Thoracic aorta (tissue), 2 donors: ENCODE measurements at regions not wholly inside any gene's neighbourhood (a gene's known extent, or its start where the extent isn't known, plus 50 kb on each side); places are given as distances from the start of the nearest gene placed in this dataset.

Experiments
- ATAC-seq: fragments of 150-250 bp; one replicate; pipeline ENCODE4 v1.8.0; 2017; ENCODE audit warnings: low read depth; ENCODE audit not compliant: insufficient number of reproducible peaks, low FRiP score
- DNase-seq: peaks from one replicate; pipeline ENCODE4 v3.0.0-alpha.2; 2020; ENCODE audit warnings: low spot score
- H3K27ac ChIP-seq, 2 donors: fragments of 200-600 bp; sonication (generic); 1 replicate in 1 of 2; 2 replicates in 1 of 2; pipeline ENCODE4 v1.5.1; 2016; ENCODE audit warnings: mild to moderate bottlenecking in 2 of 2, moderate library complexity in 2 of 2
- H3K27me3 ChIP-seq: fragments of 200-600 bp; sonication (generic); replicated peaks from 2 replicates; pipeline ENCODE4 v1.6.0; 2016; ENCODE audit warnings: mild to moderate bottlenecking; ENCODE audit not compliant: insufficient read depth
- H3K36me3 ChIP-seq: fragments of 200-600 bp; sonication (generic); one replicate; pipeline ENCODE4 v1.5.1; 2016
- H3K4me1 ChIP-seq, 2 donors: fragments of 200-600 bp; sonication (generic); 1 replicate in 1 of 2; 2 replicates in 1 of 2; pipeline versions ENCODE4 v1.5.1 to v1.6.0; 2016; ENCODE audit warnings: low read depth in 2 of 2, mild to moderate bottlenecking in 1 of 2; ENCODE audit not compliant: control insufficient read depth in 1 of 2
- H3K4me3 ChIP-seq: fragments of 200-600 bp; sonication (generic); 2 replicates; pipeline ENCODE4 v1.5.1; 2016; ENCODE audit warnings: mild to moderate bottlenecking
- H3K9me3 ChIP-seq: fragments of 200-600 bp; sonication (generic); 2 replicates; pipeline ENCODE4 v1.5.1; 2016
- TF ChIP-seq, protein P1 (sequence below): fragments of 200-600 bp; sonication (generic); IDR thresholded peaks from one replicate; pipeline ENCODE4 v1.5.1; 2019; ENCODE audit warnings: antibody characterized with exemption

GRCh38 chr14:36083317-36083716, 93.2 kb downstream of the PTCSC3 start:
- no peak overlapping the region for H3K27ac ChIP-seq
- no peaks in the 10 kb centered on the region for H3K9me3 ChIP-seq
- no peaks in the 10 kb centered on the region for H3K27me3 ChIP-seq
- H3K36me3 ChIP-seq = no peaks in the 10 kb centered on the region
- no peak overlapping the region for H3K4me3 ChIP-seq
- DNase-seq = no peak
- TF ChIP-seq, protein P1, sequence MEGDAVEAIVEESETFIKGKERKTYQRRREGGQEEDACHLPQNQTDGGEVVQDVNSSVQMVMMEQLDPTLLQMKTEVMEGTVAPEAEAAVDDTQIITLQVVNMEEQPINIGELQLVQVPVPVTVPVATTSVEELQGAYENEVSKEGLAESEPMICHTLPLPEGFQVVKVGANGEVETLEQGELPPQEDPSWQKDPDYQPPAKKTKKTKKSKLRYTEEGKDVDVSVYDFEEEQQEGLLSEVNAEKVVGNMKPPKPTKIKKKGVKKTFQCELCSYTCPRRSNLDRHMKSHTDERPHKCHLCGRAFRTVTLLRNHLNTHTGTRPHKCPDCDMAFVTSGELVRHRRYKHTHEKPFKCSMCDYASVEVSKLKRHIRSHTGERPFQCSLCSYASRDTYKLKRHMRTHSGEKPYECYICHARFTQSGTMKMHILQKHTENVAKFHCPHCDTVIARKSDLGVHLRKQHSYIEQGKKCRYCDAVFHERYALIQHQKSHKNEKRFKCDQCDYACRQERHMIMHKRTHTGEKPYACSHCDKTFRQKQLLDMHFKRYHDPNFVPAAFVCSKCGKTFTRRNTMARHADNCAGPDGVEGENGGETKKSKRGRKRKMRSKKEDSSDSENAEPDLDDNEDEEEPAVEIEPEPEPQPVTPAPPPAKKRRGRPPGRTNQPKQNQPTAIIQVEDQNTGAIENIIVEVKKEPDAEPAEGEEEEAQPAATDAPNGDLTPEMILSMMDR = no peak
- ATAC-seq = no peak
- no peaks in the 10 kb centered on the region for H3K4me1 ChIP-seq

- Histone ChIP-seq H3K9me3 (no peaks in the 10 kb centered on the region), H3K4me3 (no peak overlapping the region), H3K27ac (no peak overlapping the region), H3K36me3 (no peaks in the 10 kb centered on the region), H3K27me3 (no peaks in the 10 kb centered on the region), H3K4me1 (no peaks in the 10 kb centered on the region)
- no peak for DNase-seq
- no peak for ATAC-seq
- TF ChIP-seq, protein P1 = no peak
Measured at GRCh38 chr14:36078080-36078479, 98.4 kb downstream of the PTCSC3 start.

GRCh38 chr14:36076197-36076596, 100.3 kb downstream of the PTCSC3 start:
- Histone ChIP-seq H3K4me3 (no peak overlapping the region), H3K27ac (no peak overlapping the region), H3K9me3 (no peaks in the 10 kb centered on the region), H3K27me3 (no peaks in the 10 kb centered on the region), H3K4me1 (no peaks in the 10 kb centered on the region), H3K36me3 (no peaks in the 10 kb centered on the region)
- ATAC-seq (no peak), DNase-seq (no peak)
- TF ChIP-seq, protein P1 = no peak

DNA sequence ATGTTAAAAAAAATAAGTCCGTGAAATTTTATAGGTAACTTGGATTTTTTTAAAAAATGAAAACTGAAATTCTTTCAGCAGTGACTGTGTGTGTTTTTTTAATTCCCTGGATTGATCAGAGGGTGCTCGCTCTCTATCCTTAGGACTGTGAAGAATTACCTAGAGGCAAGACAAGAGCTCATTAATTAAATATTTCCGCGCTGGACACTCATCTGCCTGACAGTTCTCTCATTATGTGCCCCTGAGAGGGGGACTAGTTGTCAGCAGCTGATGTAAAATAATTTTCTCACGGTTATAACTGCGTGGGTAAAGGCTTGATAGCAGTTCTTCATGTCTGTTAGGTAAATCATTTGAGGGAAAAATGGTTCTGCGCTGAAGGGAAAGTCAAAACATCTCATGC, 101.3 kb downstream of the PTCSC3 start:
- TF ChIP-seq, protein P1 = no peak
- H3K4me3 ChIP-seq = no peak overlapping the region
- H3K36me3 ChIP-seq = no peaks in the 10 kb centered on the region
- DNase-seq = no peak
- no peaks in the 10 kb centered on the region for H3K4me1 ChIP-seq
- H3K9me3 ChIP-seq = no peaks in the 10 kb centered on the region
- H3K27ac ChIP-seq = no peak overlapping the region
- no peak for ATAC-seq
- H3K27me3 ChIP-seq = no peaks in the 10 kb centered on the region

DNA sequence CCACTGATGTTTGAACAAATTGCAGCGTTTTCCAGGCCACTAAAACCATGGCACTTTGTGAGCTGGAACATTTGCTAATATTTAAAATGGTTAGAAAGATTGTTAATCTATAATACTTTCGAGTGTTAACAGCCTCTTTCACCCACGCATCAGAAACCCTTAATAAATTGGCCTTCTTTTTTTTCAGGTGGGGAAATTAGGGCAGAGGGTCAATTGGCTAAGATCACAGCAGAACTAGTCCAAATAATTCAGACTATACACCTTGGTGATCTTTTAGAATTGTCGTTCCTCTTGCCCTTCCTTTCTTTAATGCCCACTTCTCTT, 105.8 kb downstream of the PTCSC3 start:
- TF ChIP-seq, protein P1 = no peak
- DNase-seq (no peak), ATAC-seq (no peak)
- Histone ChIP-seq H3K27ac (no peak overlapping the region), H3K4me1 (peaks cover 5 to 13% of the 10 kb centered on the region in 2 donors), H3K9me3 (no peaks in the 10 kb centered on the region), H3K27me3 (no peaks in the 10 kb centered on the region), H3K36me3 (no peaks in the 10 kb centered on the region), H3K4me3 (no peak overlapping the region)
